HG03159 (cell line): ENCODE measurements at regions not wholly inside any gene's neighbourhood (a gene's known extent, or its start where the extent isn't known, plus 50 kb on each side); places are given as distances from the start of the nearest gene placed in this dataset.
"Not testable (repeated sequence)": the region's sequence is repeated elsewhere in the genome, so short reads cannot be mapped to it uniquely, and the experiment has no call there.

Source experiments
- ATAC-seq: cut with Tn5 transposase; IDR thresholded peaks from one replicate; pipeline ENCODE4 v1.9.1; 2021; ENCODE audit warnings: mild to moderate bottlenecking, moderate library complexity; ENCODE audit not compliant: unreplicated experiment

- ATAC-seq: no peak
These were observed 85.6 kb upstream of the SNX7 start for GRCh38 chr1:98575955-98576354.

DNA sequence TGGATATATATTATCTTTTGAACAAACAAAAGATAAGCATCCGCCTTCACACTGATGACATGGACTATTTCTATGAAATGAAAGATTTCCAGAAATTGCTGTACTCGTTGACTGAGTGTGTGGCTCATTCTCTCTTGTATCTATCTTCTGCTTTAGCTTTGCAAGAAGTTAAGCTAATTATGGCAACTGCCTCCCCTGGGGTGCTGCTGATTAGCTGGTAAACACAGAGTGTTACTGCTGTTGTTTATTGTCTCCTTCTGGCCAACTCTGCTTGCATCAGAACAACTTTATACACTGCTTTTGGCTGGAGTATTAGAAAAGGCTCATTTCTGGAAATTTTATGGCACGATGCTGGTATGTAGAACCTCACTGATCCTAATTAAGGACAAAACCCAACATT is 95.6 kb upstream of the SNX7 start:
- no peak for ATAC-seq

- ATAC-seq: no peak
These were observed 102.2 kb upstream of the SNX7 start for GRCh38 chr1:98559291-98559690.

GRCh38 chr1:98557895-98558294 is 103.6 kb upstream of the SNX7 start:
- no peak for ATAC-seq

- ATAC-seq: peak; percentile 60
These were observed 104.9 kb upstream of the SNX7 start for GRCh38 chr1:98556521-98557158.

DNA sequence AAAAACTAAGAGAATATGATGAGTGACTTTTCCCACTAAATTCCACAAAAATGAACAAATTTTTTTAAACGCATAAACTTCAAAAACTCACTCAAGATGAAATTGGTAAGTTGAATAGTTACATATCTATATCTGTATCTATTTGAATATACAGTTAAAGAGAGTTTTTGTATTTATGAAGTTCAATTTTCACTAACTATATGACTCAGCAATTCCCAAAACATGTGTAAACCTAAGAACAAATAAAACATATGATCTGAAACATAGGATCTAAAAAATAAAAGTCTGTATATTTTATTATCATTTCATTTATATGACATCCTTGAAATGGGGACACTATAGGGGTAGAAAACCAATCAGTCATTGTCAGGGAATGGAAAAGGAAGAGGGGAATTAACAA is 105.7 kb upstream of the SNX7 start:
- no peak for ATAC-seq

GRCh38 chr1:98552576-98553074 is 108.9 kb upstream of the SNX7 start:
- ATAC-seq: not testable (repeated sequence)

GRCh38 chr1:98550076-98550475 is 111.4 kb upstream of the SNX7 start:
- ATAC-seq: no peak

GRCh38 chr1:98546319-98546718 is 115.2 kb upstream of the SNX7 start:
- no peak for ATAC-seq

DNA sequence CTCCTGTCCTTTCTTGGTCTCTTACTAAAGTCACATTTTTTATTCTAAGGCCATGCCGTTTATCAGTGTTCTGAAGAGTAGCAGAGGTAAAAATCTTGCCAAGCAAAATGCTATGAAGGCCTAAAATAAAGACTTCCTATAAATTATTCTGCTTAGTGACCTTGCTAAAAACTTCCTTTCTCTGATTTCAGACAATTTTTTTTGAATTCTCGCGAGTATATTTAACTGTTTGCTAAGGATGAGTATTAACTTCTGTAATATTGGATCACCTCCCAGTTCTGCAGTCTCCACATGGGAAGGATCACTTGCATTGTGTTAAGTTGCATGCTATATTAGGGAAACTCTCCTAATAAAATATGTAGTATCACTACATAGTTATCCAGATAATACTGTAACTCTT is 123.4 kb upstream of the SNX7 start:
- no peak for ATAC-seq

DNA sequence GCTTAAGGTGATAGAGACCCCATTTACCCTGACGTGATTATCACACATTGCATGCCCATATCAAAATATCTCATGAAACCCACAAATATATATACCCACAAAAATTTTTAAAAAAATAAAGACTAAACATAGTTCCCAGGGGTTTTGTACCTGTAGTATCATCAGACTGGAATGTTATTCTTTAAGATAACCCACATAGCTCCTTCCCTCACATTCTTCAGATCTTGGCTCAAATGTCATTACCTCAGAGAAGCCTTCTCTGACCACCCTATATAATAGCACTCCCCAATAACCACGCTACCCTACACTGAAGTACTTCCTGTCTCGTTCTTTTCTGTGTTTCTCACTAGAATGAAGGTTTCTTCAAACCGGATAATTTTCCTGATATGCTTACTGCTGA is 138.3 kb upstream of the SNX7 start:
- no peak for ATAC-seq

DNA sequence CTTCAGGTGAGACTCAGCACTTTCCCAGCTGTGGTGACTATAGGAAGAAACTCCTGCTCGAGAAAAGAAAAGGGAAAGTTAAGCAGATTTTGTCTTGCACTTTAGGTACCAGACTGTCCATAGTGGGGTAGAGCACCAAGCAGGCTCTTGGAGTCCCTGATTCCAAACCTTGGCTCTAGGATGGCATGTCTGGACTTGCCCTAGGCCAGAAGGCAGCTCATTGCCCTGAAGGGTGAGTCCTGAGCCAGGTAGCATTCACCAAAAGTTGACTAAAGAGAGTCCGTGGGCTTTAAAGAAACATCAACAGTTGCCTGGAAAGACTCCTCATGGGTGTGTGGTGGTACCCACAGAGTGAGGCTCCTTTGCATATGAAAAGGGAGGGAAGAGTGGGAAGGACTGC is 145.2 kb upstream of the SNX7 start:
- ATAC-seq: no peak

DNA sequence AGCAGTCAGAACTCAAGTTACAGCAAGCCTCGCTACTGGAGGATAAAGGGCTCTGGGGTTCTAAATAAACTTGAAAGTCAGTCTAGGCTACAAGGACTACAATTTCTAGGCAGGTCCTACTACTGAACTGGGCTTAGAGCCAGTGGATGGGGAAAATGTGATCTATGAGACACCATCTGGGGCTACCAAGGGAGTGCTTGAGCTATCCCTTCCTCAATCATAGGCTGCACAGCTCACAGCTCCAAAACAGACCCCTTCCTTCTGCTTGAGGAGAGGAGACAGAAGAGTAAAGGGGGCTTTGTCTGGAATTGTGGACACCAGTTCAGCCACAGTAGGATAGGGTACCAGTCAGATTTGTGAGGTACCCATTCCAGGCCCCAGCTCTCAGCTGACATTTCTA is 145.8 kb upstream of the SNX7 start:
- no peak for ATAC-seq

DNA sequence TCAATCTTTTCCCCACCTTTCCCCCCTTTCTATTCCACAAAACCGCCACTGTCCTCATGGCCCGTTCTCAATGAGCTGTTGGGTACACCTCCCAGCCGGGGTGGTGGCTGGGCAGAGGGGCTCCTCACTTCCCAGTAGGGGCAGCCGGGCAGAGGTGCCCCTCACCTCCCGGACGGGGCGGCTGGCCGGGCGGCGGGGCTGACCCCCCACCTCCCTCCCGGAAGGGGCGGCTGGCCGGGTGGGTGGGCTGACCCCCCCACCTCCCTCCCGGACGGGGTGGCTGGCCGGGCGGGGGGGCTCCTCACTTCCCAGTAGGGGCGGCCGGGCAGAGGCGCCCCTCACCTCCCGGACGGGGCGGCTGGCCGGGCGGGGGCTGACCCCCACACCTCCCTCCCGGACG is 149.3 kb upstream of the SNX7 start:
- not testable (repeated sequence) for ATAC-seq

DNA sequence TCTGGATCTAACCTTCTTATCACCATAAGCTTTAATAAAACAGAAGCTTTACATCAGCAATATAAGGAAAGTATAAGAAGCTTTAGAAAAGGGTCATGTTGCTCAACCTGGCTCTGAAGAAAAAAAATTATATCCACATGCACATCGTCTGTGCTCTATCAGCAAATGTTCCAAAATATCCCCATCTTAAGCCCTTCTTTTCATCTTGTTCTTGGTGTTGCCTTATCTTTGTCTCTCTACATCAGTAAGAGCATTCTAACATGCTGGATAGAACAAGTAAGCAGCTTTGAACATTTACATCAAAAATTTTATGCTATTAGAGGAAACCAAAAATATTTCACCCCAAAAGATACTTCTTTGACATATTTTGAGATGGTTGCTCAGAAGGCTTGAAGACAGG is 157.8 kb upstream of the SNX7 start:
- ATAC-seq: no peak

GRCh38 chr1:98502937-98503336 is 158.6 kb upstream of the SNX7 start:
- ATAC-seq: no peak

DNA sequence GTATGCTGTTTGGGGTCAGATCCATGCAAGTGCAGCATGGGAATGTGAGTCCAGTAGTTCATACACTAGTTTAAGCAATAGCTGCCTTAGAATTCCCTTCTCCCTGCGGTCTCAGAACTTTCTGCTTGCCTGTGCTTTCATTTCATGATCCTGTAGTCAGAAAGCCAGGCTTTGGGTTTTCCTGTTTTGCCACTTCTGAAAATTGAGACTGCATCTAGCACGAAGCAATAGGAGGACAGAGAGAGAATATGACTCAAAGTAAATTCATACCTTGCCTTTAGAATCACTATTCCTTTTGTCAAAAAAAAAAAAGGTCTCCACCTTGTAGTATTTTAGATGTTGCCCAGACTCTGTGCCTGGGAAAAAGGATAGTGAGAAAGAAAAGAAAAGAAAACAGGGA is 161.2 kb upstream of the SNX7 start:
- ATAC-seq: no peak

DNA sequence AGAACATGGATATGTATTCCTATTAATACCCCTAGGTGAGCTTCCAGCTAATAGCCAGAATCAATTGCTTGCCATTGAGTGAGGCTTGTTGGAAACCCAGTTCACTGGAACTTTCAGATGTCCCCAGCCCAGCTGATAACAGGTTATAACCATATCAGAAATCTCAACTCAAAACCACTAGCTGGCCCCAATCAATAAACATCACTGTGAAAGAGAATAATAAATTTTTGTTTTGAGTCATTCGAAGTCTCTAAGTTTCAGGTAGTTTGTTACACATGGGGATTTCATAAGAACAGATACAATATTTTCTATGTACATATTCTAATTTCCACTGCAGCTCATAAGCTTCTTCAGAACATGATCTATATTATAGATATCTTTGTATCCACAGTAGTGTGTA is 162.9 kb upstream of the SNX7 start:
- ATAC-seq: no peak

GRCh38 chr1:98497497-98497896 is 164.0 kb upstream of the SNX7 start:
- no peak for ATAC-seq

DNA sequence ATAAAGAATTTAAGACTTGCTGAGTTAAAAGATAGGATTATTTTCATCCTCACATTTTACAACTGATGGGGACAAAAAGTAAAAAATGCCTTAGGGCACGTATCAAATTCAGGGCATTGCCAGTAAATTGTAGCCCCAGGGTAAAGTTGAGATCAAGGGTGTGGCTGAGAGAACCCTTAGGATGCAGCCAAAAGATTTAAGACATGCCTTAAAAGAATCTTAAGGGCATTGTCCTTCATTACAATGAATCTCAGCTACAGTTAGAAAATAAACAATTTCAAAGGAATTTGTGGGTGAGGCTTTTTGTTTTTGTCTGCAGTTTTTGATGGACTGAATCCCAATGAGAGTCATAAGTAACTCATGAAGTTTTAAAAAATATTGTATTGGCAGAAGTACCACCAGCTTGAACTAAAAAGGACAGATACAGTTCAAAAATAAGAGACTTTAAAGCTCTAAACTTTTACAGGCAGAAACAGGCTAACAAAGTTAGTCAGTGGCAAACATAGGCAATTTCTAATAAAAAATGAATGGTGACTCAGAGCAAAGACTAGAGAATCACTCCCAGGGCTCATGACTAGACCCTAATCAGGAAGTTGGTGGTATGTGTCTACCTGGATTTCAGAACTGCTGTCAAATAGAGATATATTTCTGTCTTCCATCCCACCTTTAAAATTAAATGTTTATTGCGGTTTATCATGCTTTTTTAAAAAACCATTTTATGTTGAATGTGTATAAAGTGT is 165.1 kb upstream of the SNX7 start:
- no peak for ATAC-seq

DNA sequence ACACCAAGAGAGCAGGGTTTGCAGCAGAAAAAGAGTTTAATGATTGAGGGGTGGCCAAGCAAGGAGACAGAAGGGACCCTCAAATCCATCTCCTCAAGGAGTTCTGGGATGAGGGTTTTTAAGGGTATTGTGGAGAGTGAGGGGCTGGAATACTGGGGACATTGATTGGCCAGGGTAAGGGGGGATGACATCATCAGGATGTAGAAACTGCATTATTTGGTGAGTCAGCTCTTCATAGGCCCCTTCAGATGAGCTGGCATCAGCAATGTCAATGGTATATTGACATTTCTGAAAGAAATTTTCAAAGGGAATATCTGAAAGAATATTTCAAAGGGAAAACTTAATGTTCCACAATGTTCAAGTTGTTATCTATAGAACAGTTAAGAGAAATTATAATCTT is 168.1 kb upstream of the SNX7 start:
- ATAC-seq: no peak

DNA sequence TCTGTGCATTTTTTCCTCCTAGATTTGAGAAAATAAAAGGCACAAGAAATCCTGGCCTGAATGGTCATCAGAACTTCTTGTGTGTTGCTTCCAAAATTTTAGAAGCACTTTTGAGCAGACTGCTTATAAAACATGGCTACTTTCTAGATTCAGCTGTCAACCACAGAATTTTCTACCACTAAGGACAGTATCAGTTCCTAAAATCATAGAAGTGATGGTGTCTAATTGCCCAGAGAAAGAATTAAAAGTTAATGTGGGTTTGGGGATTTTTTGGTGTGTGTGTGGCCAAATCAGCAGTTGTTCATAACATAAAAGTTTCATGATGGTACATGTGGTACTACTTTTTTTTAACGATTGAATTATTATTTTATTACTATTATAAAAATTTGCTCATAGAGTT is 171.4 kb upstream of the SNX7 start:
- ATAC-seq: peak; percentile 69

- no peak for ATAC-seq
These were observed 173.9 kb upstream of the SNX7 start for GRCh38 chr1:98487620-98488019.
